ENCODE measurements at regions not wholly inside any gene's neighbourhood (a gene's known extent, or its start where the extent isn't known, plus 50 kb on each side); places are given as distances from the start of the nearest gene placed in this dataset.

GRCh38 chr4:13851085-13851940 lies 223.8 kb upstream of the BOD1L1 start:
- DNase-seq = no peak

- no peak for DNase-seq
Observed at GRCh38 chr4:13852411-13852810, 224.9 kb upstream of the BOD1L1 start.

GRCh38 chr4:13856387-13856786 lies 228.9 kb upstream of the BOD1L1 start:
- no peak for DNase-seq

GRCh38 chr4:13857397-13857796 lies 229.9 kb upstream of the BOD1L1 start:
- DNase-seq = no peak

DNA sequence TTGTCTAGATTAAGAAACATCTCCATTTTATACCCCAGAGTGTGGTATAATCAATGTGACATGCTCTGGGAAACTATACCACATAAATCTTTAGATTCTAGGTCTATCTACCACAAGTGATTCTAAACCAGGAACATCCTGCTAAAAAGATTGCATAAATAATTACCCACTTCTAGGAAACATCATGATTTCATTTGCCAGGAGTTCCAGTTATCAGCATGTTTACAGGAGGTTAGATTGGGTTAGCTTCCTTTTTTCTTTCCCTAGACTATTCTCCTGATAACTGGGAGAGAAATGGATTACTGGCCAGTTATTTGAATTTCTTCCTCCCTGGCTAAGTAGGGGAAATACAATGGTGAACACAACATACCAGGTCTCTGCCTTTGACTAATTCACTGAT lies 230.3 kb upstream of the BOD1L1 start:
- no peak for DNase-seq

DNA sequence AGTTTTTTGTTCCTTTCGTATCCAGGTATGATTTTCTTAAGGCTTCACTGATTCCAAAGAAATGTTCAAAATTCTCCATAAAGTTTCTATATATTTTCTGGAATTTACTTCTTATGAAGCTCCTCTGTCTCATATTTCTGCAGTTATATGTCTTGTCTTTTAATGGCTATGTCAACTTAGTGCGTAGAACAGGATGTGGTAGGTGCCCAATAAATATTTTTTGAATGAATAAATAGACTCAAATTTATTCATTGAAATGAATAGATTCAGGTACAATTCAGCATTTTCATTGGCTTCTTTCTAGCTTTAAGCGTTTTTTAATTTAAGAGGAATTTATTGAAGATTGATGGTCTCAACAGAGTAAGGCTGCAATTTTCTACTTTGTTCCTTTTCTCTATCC lies 231.9 kb upstream of the BOD1L1 start:
- no peak for DNase-seq

GRCh38 chr4:13860126-13860525 lies 232.6 kb upstream of the BOD1L1 start:
- no peak for DNase-seq

DNA sequence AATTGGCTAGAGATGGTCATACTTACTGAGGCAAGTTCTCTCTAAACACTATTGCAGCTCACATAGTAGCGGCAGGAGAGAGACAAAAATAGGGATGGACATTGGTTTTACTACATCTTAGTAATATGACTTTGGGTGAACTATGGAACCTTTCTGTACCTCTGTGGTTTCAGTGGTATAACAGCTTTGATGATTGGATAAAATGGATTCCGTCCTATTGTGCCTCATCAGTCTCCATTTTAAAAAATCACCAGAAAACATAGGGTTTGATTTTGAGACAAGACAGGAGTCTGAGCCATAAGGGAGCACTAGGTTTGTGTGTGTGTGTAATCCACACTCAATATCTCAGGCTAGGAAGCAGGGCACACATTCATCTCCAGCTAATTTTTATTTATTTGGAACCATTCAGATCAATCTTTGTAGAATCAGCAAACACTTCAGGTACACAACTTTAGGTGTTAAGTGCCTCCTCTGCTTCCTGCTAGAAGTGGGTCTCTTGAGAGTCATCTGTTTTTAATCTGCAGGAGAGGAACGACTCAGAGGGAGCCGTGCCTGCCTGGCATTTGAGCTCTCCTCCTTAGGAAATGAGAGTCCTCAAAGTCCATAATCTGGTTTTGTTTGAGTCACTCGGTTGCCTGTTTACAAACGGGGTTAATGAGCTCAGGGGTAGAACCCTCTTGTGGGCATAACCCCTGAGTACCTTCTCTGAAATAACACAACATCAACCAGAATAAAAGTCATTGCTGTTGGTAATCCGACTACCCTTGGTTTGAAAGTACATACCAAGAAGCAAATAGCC lies 238.5 kb upstream of the BOD1L1 start:
- no peak for DNase-seq

GRCh38 chr4:13866881-13867280 lies 239.4 kb upstream of the BOD1L1 start:
- DNase-seq = no peak

DNA sequence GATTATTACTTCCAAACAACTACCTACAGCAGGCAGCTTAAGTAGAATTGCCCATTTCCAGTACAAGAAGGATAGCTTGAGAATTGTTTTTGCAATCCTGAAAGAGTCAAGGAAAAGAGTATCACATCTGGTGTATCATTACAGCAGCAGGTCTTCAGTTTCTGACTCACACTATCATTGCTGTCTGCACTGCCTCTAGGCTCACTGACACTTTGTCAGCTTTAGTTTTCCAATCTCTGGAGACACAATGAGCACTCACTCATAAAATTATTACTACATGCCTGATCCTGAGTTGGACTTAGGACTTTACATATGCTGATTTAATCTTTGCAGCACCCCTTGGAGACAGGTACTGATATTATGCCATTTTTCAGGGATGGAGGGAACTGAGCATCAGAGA lies 244.6 kb upstream of the BOD1L1 start:
- no peak for DNase-seq

GRCh38 chr4:13872955-13873354 lies 245.4 kb upstream of the BOD1L1 start:
- DNase-seq = no peak

DNA sequence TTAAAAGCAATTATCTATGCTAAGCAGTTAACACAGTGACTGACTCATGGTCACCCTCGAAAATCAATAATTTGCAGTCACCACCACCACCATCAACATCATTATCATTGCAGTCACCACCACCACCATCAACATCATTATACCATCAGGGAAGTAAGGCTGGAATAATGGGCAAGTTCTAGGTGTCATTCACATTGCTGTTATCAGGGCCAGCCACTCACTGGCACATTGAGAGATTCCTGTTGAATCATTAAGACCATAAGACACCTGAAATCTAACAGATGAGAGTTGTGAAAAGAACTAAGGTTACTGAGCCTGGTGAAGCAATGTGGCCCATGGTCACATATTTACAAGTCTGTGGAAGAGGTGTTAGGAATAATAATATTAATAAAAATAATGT lies 247.7 kb upstream of the BOD1L1 start:
- no peak for DNase-seq

- DNase-seq = no peak
Observed at GRCh38 chr4:13876131-13876530, 248.6 kb upstream of the BOD1L1 start.

DNA sequence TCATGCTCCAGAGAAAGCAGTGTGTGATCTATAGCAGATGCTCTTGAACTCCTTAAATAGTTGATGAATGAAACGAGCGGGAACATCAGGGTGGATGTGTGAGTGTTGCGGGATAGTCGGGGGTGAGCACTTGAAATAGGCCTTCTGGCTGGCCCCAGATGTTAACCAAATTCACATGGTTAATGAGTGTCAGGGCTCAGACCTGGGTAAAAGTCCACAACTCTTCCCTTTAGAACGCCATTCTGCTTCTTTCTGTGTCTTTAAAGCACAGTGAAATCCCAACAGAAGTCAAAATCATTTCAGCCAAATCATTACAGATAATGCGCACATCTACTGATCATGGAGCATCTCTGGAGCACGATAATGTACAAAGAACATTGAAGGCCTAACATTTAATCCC lies 249.4 kb upstream of the BOD1L1 start:
- no peak for DNase-seq

DNA sequence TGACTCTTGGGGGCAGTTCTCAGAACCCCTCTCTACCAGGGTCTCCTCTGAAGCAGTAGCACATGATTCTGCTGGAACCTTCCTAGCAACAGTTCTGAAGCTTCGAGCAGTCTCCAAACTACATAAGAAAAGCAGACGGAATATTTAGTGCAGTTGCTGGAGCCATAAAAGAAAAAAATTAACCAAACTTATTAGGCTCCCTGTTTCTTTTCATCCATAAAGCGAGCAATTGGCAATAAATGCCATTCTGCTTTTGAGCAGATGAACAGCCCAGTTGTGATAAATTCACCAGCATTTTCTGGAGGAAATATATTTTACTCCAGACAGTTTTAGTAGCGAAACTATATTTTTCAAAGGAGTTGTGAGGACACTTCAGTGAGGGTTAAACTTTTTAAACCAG lies 250.1 kb upstream of the BOD1L1 start:
- no peak for DNase-seq

DNA sequence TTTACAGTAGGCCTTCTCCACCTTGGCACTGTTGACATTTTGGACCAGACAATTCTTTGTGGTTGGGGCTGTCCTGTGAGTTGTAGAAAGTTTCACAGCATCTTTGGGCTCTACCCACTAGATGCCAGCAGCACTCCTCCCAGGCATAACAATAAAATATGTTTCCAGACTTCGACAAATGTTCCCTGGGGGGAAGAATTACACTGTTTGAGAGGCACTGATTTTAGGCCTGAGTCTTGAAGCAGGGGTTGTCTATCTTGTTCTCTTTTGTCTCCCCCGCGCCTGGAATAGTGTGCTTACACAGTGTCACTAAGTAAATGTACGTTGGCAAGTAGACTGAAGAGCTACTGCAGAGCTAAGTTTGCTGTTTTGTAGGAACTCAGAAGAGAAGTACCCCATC lies 254.4 kb upstream of the BOD1L1 start:
- DNase-seq = no peak

DNA sequence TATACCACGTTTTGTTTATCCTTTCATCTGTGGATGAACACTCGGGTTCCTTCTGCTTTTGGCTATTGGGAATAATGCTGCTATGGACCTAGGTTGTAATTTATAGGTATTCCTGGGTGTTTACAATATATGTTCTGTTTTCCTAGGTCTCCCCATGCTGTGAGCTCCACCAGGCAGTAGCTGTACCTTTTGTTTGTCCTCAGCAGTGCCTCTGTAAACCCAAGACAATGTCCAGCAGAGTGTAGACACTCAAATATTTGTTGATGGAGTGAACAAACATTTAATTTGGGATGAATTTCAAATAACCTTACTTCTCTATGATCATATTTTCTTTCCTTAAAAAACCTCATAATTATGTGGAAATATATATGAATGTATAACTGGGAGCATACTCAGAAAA lies 259.5 kb upstream of the BOD1L1 start:
- no peak for DNase-seq

DNA sequence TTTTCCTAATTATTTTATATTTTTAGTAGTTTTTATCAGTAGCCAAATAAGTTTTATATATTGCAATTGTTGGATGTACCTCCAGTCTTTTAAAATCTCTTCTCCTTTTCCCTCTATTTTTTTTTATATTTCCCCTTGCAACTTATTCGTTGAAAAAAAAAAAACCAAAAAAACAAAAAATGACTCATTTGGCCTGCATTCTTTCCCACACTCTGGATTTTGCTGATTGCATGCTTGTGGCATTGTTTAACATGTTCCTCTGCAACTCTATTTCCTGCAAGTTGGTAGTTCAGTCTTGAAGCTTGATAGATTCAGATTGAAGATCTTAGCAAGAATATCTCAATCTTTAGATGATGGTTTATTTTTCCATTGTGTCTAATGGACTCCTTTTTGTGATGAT lies 260.6 kb upstream of the BOD1L1 start:
- DNase-seq = no peak

GRCh38 chr4:13891544-13891939 lies 264.0 kb upstream of the BOD1L1 start:
- DNase-seq = no peak

DNA sequence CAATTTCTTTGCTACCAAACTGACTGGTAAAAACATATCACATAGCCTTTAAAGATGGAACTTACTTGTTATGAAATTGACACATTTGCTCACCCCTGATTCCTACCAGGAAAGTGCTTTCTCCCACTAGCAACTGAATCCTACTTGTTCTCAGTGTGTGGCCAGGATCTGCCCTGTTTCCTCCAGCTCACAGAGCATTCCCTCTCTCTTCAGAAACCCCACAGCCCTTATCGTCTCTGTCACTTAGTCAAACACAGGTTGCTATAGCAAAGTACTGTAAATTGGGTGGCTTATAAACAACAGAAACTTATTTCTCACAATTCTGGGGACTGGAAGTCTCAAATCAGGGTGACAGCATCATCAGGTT lies 265.2 kb upstream of the BOD1L1 start:
- DNase-seq = no peak

GRCh38 chr4:13893211-13893610 lies 265.7 kb upstream of the BOD1L1 start:
- no peak for DNase-seq

- DNase-seq = no peak
Observed at GRCh38 chr4:13893987-13894386, 266.5 kb upstream of the BOD1L1 start.

- no peak for DNase-seq
Observed at GRCh38 chr4:13900780-13901179, 273.3 kb upstream of the BOD1L1 start.

- DNase-seq = no peak
Observed at GRCh38 chr4:13902146-13902545, 274.6 kb upstream of the BOD1L1 start.

DNA sequence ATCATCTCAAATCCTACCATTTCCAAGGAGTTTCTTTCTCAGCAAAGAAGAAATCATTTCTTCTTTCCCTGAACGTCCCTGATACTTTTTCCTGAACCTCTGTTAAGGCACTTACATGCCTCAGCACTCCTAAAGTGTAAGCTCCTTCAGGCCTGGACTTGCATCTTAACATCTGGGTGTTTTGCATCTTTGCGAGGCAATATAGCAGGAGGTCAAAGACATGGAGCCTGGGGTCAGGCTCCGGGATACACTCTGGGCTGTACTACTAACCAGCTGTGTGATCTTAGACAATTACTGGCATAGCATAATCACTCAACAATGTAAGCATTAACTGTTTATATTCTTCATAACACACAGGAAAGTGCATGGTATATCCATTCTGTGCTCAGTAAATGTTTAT lies 275.5 kb upstream of the BOD1L1 start:
- DNase-seq = no peak
